Gastrocnemius medialis (tissue), 4 donors: ENCODE measurements at regions not wholly inside any gene's neighbourhood (a gene's known extent, or its start where the extent isn't known, plus 50 kb on each side); places are given as distances from the start of the nearest gene placed in this dataset.

Experiments used
- CTCF ChIP-seq, 5 experiments: fragments of 450-650 bp in 3 of 5; fragments of 200-600 bp in 2 of 5; sonication (generic) in 2 of 5; IDR thresholded peaks in 4 of 5; conservative IDR thresholded peaks in 1 of 5; 1 replicate in 4 of 5; 2 replicates in 1 of 5; pipeline ENCODE4 v1.5.1; 2016 to 2019; ENCODE audit warnings: antibody characterized with exemption in 5 of 5, mild to moderate bottlenecking in 3 of 5, moderate library complexity in 3 of 5
- POLR2A ChIP-seq, 2 donors: fragments of 450-650 bp; IDR thresholded peaks; one replicate each; pipeline ENCODE4 v1.6.1; 2017; ENCODE audit warnings: antibody characterized with exemption in 2 of 2, mild to moderate bottlenecking in 2 of 2, moderate library complexity in 2 of 2

- TF ChIP-seq CTCF (IDR thresholded peaks at IDR 0.05 in 4 of 5, conservative IDR thresholded peaks at IDR 0.05 in 1 of 5) (no peak), POLR2A (IDR thresholded peaks at IDR 0.05) (no peak)
Measured at GRCh38 chr10:61084493-61084892, 140.5 kb upstream of the RHOBTB1 start.
